Gastroesophageal sphincter (tissue), 4 donors: ENCODE measurements at regions not wholly inside any gene's neighbourhood (a gene's known extent, or its start where the extent isn't known, plus 50 kb on each side); places are given as distances from the start of the nearest gene placed in this dataset.

ENCODE experiments used
- ATAC-seq: fragments of 150-250 bp; one replicate; pipeline ENCODE4 v1.9.1; 2016; ENCODE audit warnings: mild to moderate bottlenecking, moderate library complexity
- H3K27ac ChIP-seq, 4 donors: fragments of 200-600 bp; sonication (generic) in 3 of 4; 1 replicate in 3 of 4; 2 replicates in 1 of 4; pipeline ENCODE4 v1.5.1; 2016 to 2019
- H3K27me3 ChIP-seq: fragments of 200-600 bp; sonication (generic); one replicate; pipeline ENCODE4 v1.5.1; 2019
- H3K36me3 ChIP-seq, 2 donors: fragments of 200-600 bp; sonication (generic); one replicate each; pipeline ENCODE4 v1.5.1; 2019; ENCODE audit warnings: control low read depth in 1 of 2
- H3K4me1 ChIP-seq, 3 donors: fragments of 200-600 bp; sonication (generic); 1 replicate in 2 of 3; 2 replicates in 1 of 3; pipeline ENCODE4 v1.5.1; 2016 to 2019; ENCODE audit warnings: control low read depth in 2 of 3
- H3K4me3 ChIP-seq, 2 donors: fragments of 200-600 bp; sonication (generic); one replicate each; pipeline ENCODE4 v1.5.1; 2019; ENCODE audit warnings: mild to moderate bottlenecking in 1 of 2, moderate library complexity in 1 of 2
- H3K9me3 ChIP-seq, 3 donors: fragments of 200-600 bp; sonication (generic); one replicate each; pipeline ENCODE4 v1.5.1; 2017 to 2019; ENCODE audit warnings: control low read depth in 2 of 3
- CTCF ChIP-seq, 4 experiments: fragments of 200-600 bp in 2 of 4; fragments of 450-650 bp in 2 of 4; sonication (generic) in 1 of 4; IDR thresholded peaks; one replicate each; pipeline ENCODE4 v1.5.1; 2017 to 2019; ENCODE audit warnings: antibody characterized with exemption in 4 of 4, mild to moderate bottlenecking in 2 of 4, moderate library complexity in 2 of 4
- EP300 ChIP-seq: sonication (generic); formaldehyde crosslinking; IDR thresholded peaks from one replicate; pipeline ENCODE4 v1.6.1; 2017; ENCODE audit warnings: antibody characterized with exemption, mild to moderate bottlenecking
- POLR2A ChIP-seq, 2 donors: fragments of 450-650 bp; IDR thresholded peaks; one replicate each; pipeline ENCODE4 v1.6.1; 2017; ENCODE audit warnings: antibody characterized with exemption in 2 of 2, mild to moderate bottlenecking in 2 of 2, moderate library complexity in 1 of 2
- POLR2AphosphoS5 ChIP-seq: sonication (generic); formaldehyde crosslinking; IDR thresholded peaks from one replicate; pipeline ENCODE4 v1.6.1; 2017; ENCODE audit warnings: antibody characterized with exemption
- WGBS, 2 donors: methylation state at CpG; one replicate each; pipeline ENCODE4 v1.1.5; 2018; ENCODE audit warnings: low coverage in 1 of 2; 5-methylcytosine and 5-hydroxymethylcytosine counted together

GRCh38 chr1:71154429-71154828 lies 73.6 kb upstream of the ZRANB2 start:
- WGBS, 2 donors: 86 to 96% methylated on average over 3 of the region's 3 CpGs
- no peaks in the 10 kb centered on the region for H3K9me3 ChIP-seq
- H3K4me3 ChIP-seq: no peak overlapping the region
- no peaks in the 10 kb centered on the region for H3K27me3 ChIP-seq
- H3K4me1 ChIP-seq: no peaks in the 10 kb centered on the region
- H3K36me3 ChIP-seq: no peaks in the 10 kb centered on the region
- TF ChIP-seq EP300 (no peak), POLR2AphosphoS5 (no peak), CTCF (IDR thresholded peaks at IDR 0.05) (no peak), POLR2A (IDR thresholded peaks at IDR 0.05) (no peak)
- H3K27ac ChIP-seq: no peak overlapping the region
- no peak for ATAC-seq

- Histone ChIP-seq H3K4me1 (no peaks in the 10 kb centered on the region), H3K27ac (no peak overlapping the region), H3K4me3 (no peak overlapping the region), H3K9me3 (no peaks in the 10 kb centered on the region), H3K36me3 (no peaks in the 10 kb centered on the region), H3K27me3 (no peaks in the 10 kb centered on the region)
- ATAC-seq: no peak
- WGBS, 2 donors: 90 to 100% methylated on average over 1 to 2 of the region's 2 CpGs
- TF ChIP-seq CTCF (IDR thresholded peaks at IDR 0.05) (no peak), EP300 (no peak), POLR2AphosphoS5 (no peak), POLR2A (IDR thresholded peaks at IDR 0.05) (no peak)
Measured at GRCh38 chr1:71153826-71154225, 73.0 kb upstream of the ZRANB2 start.

GRCh38 chr1:71147637-71148360 lies 67.0 kb upstream of the ZRANB2 start:
- TF ChIP-seq POLR2A (IDR thresholded peaks at IDR 0.05): no peak
- no peak for TF ChIP-seq CTCF (IDR thresholded peaks at IDR 0.05)
- TF ChIP-seq EP300: no peak
- no peak for TF ChIP-seq POLR2AphosphoS5
- no peaks in the 10 kb centered on the region for H3K27me3 ChIP-seq
- no peak for ATAC-seq

GRCh38 chr1:71135571-71135970 lies 54.7 kb upstream of the ZRANB2 start:
- Histone ChIP-seq H3K9me3 (peaks cover 0 to 41% (median 0%) of the 10 kb centered on the region in 3 donors), H3K27me3 (no peaks in the 10 kb centered on the region), H3K27ac (no peak overlapping the region), H3K4me1 (no peaks in the 10 kb centered on the region), H3K4me3 (no peak overlapping the region), H3K36me3 (no peaks in the 10 kb centered on the region)
- WGBS, 2 donors: 78% methylated on average over 2 of the region's 2 CpGs
- no peak for ATAC-seq
- TF ChIP-seq POLR2A (IDR thresholded peaks at IDR 0.05) (no peak), EP300 (no peak), POLR2AphosphoS5 (no peak), CTCF (IDR thresholded peaks at IDR 0.05) (no peak)

More at GRCh38 chr1:71147637-71148360, 67.0 kb upstream of the ZRANB2 start:
- Histone ChIP-seq H3K4me1 (no peaks in the 10 kb centered on the region), H3K9me3 (peaks cover 0 to 11% (median 0%) of the 10 kb centered on the region in 3 donors), H3K27ac (no peak overlapping the region), H3K36me3 (no peaks in the 10 kb centered on the region), H3K4me3 (no peak overlapping the region)
- 70 to 87% methylated on average over 4 of the region's 4 CpGs for WGBS, 2 donors
